ENCODE measurements at regions not wholly inside any gene's neighbourhood (a gene's known extent, or its start where the extent isn't known, plus 50 kb on each side); places are given as distances from the start of the nearest gene placed in this dataset.

DNA sequence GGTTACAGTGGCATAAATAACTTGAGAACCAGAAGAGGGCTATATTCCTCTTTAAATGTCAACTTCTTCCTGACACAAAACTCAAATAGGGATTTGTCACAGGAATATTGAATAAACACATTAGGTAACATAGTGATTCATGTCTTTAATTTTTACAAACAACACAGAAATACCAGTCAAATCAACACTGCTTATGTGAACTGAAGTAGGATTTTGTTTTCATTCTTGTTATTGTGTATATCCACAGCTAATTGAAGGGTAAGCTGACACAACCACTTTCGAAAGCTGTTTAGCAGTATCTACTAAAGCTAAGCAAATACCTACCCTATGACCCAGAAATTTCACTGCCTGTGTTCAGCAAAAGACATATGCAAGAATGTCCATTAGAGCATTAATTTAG lies 120.4 kb upstream of the EOLA2 start:
- no peaks in the 10 kb centered on the region for H3K36me3 ChIP-seq (ENCODE audit: control insufficient read depth in 4 of 4, insufficient read depth in 3 of 4, low read depth in 1 of 4, low read length in 3 of 4)
- H3K4me1 ChIP-seq (ENCODE audit: control insufficient read depth in 4 of 4, insufficient read depth in 4 of 4, low read length in 3 of 4): peaks cover 0 to 2% (median 0%) of the 10 kb centered on the region in 4 donors
- H3K9me3 ChIP-seq (ENCODE audit: control insufficient read depth in 4 of 4, low read length in 3 of 4): no peaks in the 10 kb centered on the region
- TF ChIP-seq YY1 (IDR thresholded peaks at IDR 0.05) (no peak), ZBTB33 (IDR thresholded peaks at IDR 0.05) (no peak), RXRA (IDR thresholded peaks at IDR 0.05) (no peak), SP1 (IDR thresholded peaks at IDR 0.05) (no peak), JUND (IDR thresholded peaks at IDR 0.05) (no peak), RAD21 (IDR thresholded peaks at IDR 0.05) (no peak), FOXA2 (IDR thresholded peaks at IDR 0.05) (no peak)
- TF ChIP-seq, protein P1, sequence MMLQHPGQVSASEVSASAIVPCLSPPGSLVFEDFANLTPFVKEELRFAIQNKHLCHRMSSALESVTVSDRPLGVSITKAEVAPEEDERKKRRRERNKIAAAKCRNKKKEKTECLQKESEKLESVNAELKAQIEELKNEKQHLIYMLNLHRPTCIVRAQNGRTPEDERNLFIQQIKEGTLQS (IDR thresholded peaks at IDR 0.05): no peak
- no peak overlapping the region for H3K27ac ChIP-seq (ENCODE audit: low read depth in 1 of 2, low read length in 2 of 2)
- no peak overlapping the region for H3K9ac ChIP-seq (ENCODE audit: low read depth in 1 of 2, low read length in 2 of 2)
- DNase-seq (ENCODE audit: low spot score): no peak
- WGBS: 80% methylated on average over 1 of the region's 1 CpG
- peaks cover 0 to 2% (median 0%) of the 10 kb centered on the region in 4 donors for H3K27me3 ChIP-seq (ENCODE audit: control insufficient read depth in 4 of 4, insufficient read depth in 4 of 4, low read length in 3 of 4)
- no peak overlapping the region for H3K4me3 ChIP-seq (ENCODE audit: low read depth in 1 of 3, low read length in 3 of 3)

DNA sequence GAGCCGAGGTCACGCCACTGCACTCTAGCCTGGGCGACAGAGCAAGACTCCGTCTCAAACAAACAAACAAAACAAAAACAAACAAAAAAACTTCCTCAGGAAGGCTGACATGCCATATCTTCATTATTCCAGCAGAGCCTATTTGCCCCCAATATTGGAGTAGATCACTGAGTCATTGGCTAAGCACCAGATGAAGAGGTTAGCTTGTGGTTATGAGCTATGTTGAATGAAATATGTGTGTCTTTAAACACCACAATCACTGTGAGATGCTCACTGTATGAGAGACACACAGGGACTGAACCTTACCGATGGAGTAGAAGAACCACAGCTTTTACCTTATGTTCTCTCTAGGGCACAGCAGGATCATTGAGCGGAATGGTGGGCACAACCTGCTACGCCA lies 122.1 kb upstream of the EOLA2 start:
- no peak for DNase-seq (ENCODE audit: low spot score)
- Histone ChIP-seq H3K9me3 (ENCODE audit: control insufficient read depth in 4 of 4, low read length in 3 of 4) (no peaks in the 10 kb centered on the region), H3K4me3 (ENCODE audit: low read depth in 1 of 3, low read length in 3 of 3) (no peak overlapping the region), H3K9ac (ENCODE audit: low read depth in 1 of 2, low read length in 2 of 2) (no peak overlapping the region), H3K36me3 (ENCODE audit: control insufficient read depth in 4 of 4, insufficient read depth in 3 of 4, low read depth in 1 of 4, low read length in 3 of 4) (no peaks in the 10 kb centered on the region), H3K27ac (ENCODE audit: low read depth in 1 of 2, low read length in 2 of 2) (no peak overlapping the region), H3K4me1 (ENCODE audit: control insufficient read depth in 4 of 4, insufficient read depth in 4 of 4, low read length in 3 of 4) (peaks cover 0 to 2% (median 0%) of the 10 kb centered on the region in 4 donors), H3K27me3 (ENCODE audit: control insufficient read depth in 4 of 4, insufficient read depth in 4 of 4, low read length in 3 of 4) (peaks cover 0 to 2% (median 0%) of the 10 kb centered on the region in 4 donors)
- no peak for TF ChIP-seq CTCF (IDR thresholded peaks at IDR 0.05; ENCODE audit: low read depth, low read length, missing input control)
- TF ChIP-seq RXRA (IDR thresholded peaks at IDR 0.05): no peak
- TF ChIP-seq FOXA2 (IDR thresholded peaks at IDR 0.05): no peak
- no peak for TF ChIP-seq ZBTB33 (IDR thresholded peaks at IDR 0.05)
- no peak for TF ChIP-seq SP1 (IDR thresholded peaks at IDR 0.05)
- no peak for TF ChIP-seq YY1 (IDR thresholded peaks at IDR 0.05)
- TF ChIP-seq FOXA1 (IDR thresholded peaks at IDR 0.05): no peak
- TF ChIP-seq, protein P1 (IDR thresholded peaks at IDR 0.05): no peak
- no peak for TF ChIP-seq HNF4A (conservative IDR thresholded peaks at IDR 0.05)
- no peak for TF ChIP-seq TAF1 (conservative IDR thresholded peaks at IDR 0.05)
- TF ChIP-seq NR2F2 (IDR thresholded peaks at IDR 0.05): no peak
- TF ChIP-seq JUND (IDR thresholded peaks at IDR 0.05): no peak
- no peak for TF ChIP-seq HNF4G (IDR thresholded peaks at IDR 0.05)
- no peak for TF ChIP-seq GABPA (IDR thresholded peaks at IDR 0.05 in 1 of 2, conservative IDR thresholded peaks at IDR 0.05 in 1 of 2)
- TF ChIP-seq, protein P2, sequence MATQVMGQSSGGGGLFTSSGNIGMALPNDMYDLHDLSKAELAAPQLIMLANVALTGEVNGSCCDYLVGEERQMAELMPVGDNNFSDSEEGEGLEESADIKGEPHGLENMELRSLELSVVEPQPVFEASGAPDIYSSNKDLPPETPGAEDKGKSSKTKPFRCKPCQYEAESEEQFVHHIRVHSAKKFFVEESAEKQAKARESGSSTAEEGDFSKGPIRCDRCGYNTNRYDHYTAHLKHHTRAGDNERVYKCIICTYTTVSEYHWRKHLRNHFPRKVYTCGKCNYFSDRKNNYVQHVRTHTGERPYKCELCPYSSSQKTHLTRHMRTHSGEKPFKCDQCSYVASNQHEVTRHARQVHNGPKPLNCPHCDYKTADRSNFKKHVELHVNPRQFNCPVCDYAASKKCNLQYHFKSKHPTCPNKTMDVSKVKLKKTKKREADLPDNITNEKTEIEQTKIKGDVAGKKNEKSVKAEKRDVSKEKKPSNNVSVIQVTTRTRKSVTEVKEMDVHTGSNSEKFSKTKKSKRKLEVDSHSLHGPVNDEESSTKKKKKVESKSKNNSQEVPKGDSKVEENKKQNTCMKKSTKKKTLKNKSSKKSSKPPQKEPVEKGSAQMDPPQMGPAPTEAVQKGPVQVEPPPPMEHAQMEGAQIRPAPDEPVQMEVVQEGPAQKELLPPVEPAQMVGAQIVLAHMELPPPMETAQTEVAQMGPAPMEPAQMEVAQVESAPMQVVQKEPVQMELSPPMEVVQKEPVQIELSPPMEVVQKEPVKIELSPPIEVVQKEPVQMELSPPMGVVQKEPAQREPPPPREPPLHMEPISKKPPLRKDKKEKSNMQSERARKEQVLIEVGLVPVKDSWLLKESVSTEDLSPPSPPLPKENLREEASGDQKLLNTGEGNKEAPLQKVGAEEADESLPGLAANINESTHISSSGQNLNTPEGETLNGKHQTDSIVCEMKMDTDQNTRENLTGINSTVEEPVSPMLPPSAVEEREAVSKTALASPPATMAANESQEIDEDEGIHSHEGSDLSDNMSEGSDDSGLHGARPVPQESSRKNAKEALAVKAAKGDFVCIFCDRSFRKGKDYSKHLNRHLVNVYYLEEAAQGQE (IDR thresholded peaks at IDR 0.05): no peak
- no peak for TF ChIP-seq RAD21 (IDR thresholded peaks at IDR 0.05)
- TF ChIP-seq, protein P3, sequence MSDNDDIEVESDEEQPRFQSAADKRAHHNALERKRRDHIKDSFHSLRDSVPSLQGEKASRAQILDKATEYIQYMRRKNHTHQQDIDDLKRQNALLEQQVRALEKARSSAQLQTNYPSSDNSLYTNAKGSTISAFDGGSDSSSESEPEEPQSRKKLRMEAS (IDR thresholded peaks at IDR 0.05): no peak
- 95% methylated on average over 7 of the region's 7 CpGs for WGBS
